ENCODE measurements at regions not wholly inside any gene's neighbourhood (a gene's known extent, or its start where the extent isn't known, plus 50 kb on each side); places are given as distances from the start of the nearest gene placed in this dataset.

DNA sequence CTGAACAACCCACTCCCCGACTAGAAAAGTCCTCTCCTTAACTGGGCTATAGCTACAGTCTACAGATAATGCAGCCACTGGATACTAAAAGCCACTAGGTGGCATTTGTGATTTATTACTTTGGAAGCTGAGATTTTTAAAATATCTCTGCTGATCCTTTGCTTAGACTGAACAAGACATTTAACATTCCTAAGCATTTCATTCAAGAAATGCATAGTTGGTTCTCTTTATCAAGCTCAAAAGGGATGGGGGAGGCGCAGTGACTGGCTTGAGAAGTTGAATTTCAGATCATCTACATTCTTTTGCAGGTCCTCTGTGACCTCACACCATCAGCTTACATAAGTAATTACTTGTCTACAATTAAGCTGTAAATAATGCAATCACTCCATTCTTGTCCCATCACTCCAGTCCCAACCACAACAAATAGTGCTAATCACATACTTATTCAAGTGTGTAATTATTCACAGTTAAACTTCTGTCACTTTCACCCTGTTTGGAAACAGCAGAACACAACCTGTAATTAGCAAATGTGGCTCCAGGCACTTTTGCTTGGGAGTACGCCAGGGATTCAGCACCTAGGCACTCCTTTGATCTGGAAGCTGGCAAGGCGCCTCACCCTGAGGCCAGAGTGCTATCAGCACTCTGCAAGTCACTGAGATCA, 203.6 kb downstream of the NOVA1 start:
- TF ChIP-seq, protein P1, sequence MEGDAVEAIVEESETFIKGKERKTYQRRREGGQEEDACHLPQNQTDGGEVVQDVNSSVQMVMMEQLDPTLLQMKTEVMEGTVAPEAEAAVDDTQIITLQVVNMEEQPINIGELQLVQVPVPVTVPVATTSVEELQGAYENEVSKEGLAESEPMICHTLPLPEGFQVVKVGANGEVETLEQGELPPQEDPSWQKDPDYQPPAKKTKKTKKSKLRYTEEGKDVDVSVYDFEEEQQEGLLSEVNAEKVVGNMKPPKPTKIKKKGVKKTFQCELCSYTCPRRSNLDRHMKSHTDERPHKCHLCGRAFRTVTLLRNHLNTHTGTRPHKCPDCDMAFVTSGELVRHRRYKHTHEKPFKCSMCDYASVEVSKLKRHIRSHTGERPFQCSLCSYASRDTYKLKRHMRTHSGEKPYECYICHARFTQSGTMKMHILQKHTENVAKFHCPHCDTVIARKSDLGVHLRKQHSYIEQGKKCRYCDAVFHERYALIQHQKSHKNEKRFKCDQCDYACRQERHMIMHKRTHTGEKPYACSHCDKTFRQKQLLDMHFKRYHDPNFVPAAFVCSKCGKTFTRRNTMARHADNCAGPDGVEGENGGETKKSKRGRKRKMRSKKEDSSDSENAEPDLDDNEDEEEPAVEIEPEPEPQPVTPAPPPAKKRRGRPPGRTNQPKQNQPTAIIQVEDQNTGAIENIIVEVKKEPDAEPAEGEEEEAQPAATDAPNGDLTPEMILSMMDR (conservative IDR thresholded peaks at IDR 0.05 in 1 of 2, IDR thresholded peaks at IDR 0.05 in 1 of 2; ENCODE audit: extremely low read depth in 1 of 2, insufficient read depth in 1 of 2, low read depth in 1 of 2, low read length in 2 of 2), result no peak
- no peak for TF ChIP-seq EZH2 (IDR thresholded peaks at IDR 0.05; ENCODE audit: borderline replicate concordance, low read length)
